Uterus (tissue), 3 donors: ENCODE measurements at regions not wholly inside any gene's neighbourhood (a gene's known extent, or its start where the extent isn't known, plus 50 kb on each side); places are given as distances from the start of the nearest gene placed in this dataset.
A peak's percentile ranks its signal among the peaks of the same experiment; 100 is the strongest.

Experiments used
- DNase-seq, 2 donors: peaks; one replicate each; pipeline ENCODE4 v3.0.0-alpha.2; 2019 to 2020
- H3K27ac ChIP-seq, 2 donors: fragments of 200-600 bp; sonication (generic); 1 replicate in 1 of 2; 2 replicates in 1 of 2; pipeline ENCODE4 v1.5.1; 2016 to 2018
- H3K27me3 ChIP-seq, 2 donors: fragments of 200-600 bp; sonication (generic); one replicate each; pipeline ENCODE4 v1.5.1; 2018 to 2019; ENCODE audit warnings: control low read depth in 1 of 2
- H3K36me3 ChIP-seq, 2 donors: fragments of 200-600 bp; sonication (generic); one replicate each; pipeline ENCODE4 v1.5.1; 2019; ENCODE audit warnings: control low read depth in 1 of 2
- H3K4me1 ChIP-seq, 2 donors: fragments of 200-600 bp; sonication (generic); one replicate each; pipeline ENCODE4 v1.5.1; 2018 to 2019; ENCODE audit warnings: control low read depth in 1 of 2
- H3K4me3 ChIP-seq, 2 donors: fragments of 200-600 bp; sonication (generic); 1 replicate in 1 of 2; 2 replicates in 1 of 2; pipeline ENCODE4 v1.5.1; 2018 to 2019; ENCODE audit warnings: mild to moderate bottlenecking in 1 of 2
- H3K9me3 ChIP-seq, 2 donors: fragments of 200-600 bp; sonication (generic); one replicate each; pipeline ENCODE4 v1.5.1; 2019; ENCODE audit warnings: control low read depth in 1 of 2
- CTCF ChIP-seq, 4 experiments: fragments of 200-600 bp in 2 of 4; fragments of 450-650 bp in 2 of 4; sonication (generic) in 2 of 4; IDR thresholded peaks; one replicate each; pipeline ENCODE4 v1.5.1; 2016 to 2019; ENCODE audit warnings: antibody characterized with exemption in 4 of 4, mild to moderate bottlenecking in 2 of 4, moderate library complexity in 1 of 4
- POLR2A ChIP-seq, 2 donors: fragments of 450-650 bp; IDR thresholded peaks; one replicate each; pipeline ENCODE4 v1.6.1; 2016; ENCODE audit warnings: antibody characterized with exemption in 2 of 2, mild to moderate bottlenecking in 1 of 2, moderate library complexity in 1 of 2
- intact Hi-C: fragments of 100-400 bp; cut with DNase I; formaldehyde crosslinking; loops from one replicate; pipeline ENCODE4 v1.15.1; 2023; ENCODE audit warnings: low total_unique reads
- donor health status: DM: yes; HTN: yes; CAD: no.

- DNase-seq = no peak
- Histone ChIP-seq H3K9me3 (no peaks in the 10 kb centered on the region), H3K36me3 (no peaks in the 10 kb centered on the region), H3K4me1 (no peaks in the 10 kb centered on the region), H3K27ac (no peak overlapping the region), H3K27me3 (no peaks in the 10 kb centered on the region), H3K4me3 (no peak overlapping the region)
- TF ChIP-seq POLR2A (IDR thresholded peaks at IDR 0.05) (no peak), CTCF (IDR thresholded peaks at IDR 0.05) (no peak)
- intact Hi-C loops = no loop called here
These were observed 628.4 kb downstream of the SPRY1 start for GRCh38 chr4:124025000-124025399.

- Histone ChIP-seq H3K4me1 (no peaks in the 10 kb centered on the region), H3K4me3 (no peak overlapping the region), H3K27ac (no peak overlapping the region), H3K9me3 (no peaks in the 10 kb centered on the region), H3K36me3 (no peaks in the 10 kb centered on the region), H3K27me3 (no peaks in the 10 kb centered on the region)
- DNase-seq = no peak
- intact Hi-C loops = no loop called here
- TF ChIP-seq CTCF (IDR thresholded peaks at IDR 0.05) (no peak), POLR2A (IDR thresholded peaks at IDR 0.05) (no peak)
These were observed 628.8 kb downstream of the SPRY1 start for GRCh38 chr4:124025428-124025827.

- no peaks in the 10 kb centered on the region for H3K27me3 ChIP-seq
- TF ChIP-seq CTCF (IDR thresholded peaks at IDR 0.05) = no peak
- no peak for TF ChIP-seq POLR2A (IDR thresholded peaks at IDR 0.05)
- no peaks in the 10 kb centered on the region for H3K36me3 ChIP-seq
- H3K4me3 ChIP-seq = no peak overlapping the region
- intact Hi-C loops = no loop called here
- H3K4me1 ChIP-seq = no peaks in the 10 kb centered on the region
- DNase-seq = no peak
- H3K9me3 ChIP-seq = no peaks in the 10 kb centered on the region
- H3K27ac ChIP-seq = peak overlapping the region; percentile 33 to 36
These were observed 631.6 kb downstream of the SPRY1 start for GRCh38 chr4:124028182-124028581.

- H3K36me3 ChIP-seq = no peaks in the 10 kb centered on the region
- intact Hi-C loops = no loop called here
- H3K27ac ChIP-seq = peak overlapping the region; percentile 38 to 54
- no peak for TF ChIP-seq POLR2A (IDR thresholded peaks at IDR 0.05)
- TF ChIP-seq CTCF (IDR thresholded peaks at IDR 0.05) = no peak
- H3K27me3 ChIP-seq = no peaks in the 10 kb centered on the region
- DNase-seq = peak; percentile 32 to 37
- no peaks in the 10 kb centered on the region for H3K9me3 ChIP-seq
- H3K4me3 ChIP-seq = no peak overlapping the region
- H3K4me1 ChIP-seq = no peaks in the 10 kb centered on the region
These were observed 633.6 kb downstream of the SPRY1 start for GRCh38 chr4:124030147-124030546.

GRCh38 chr4:124032035-124032434, 635.4 kb downstream of the SPRY1 start:
- no peaks in the 10 kb centered on the region for H3K36me3 ChIP-seq
- no peaks in the 10 kb centered on the region for H3K27me3 ChIP-seq
- no peak overlapping the region for H3K27ac ChIP-seq
- TF ChIP-seq CTCF (IDR thresholded peaks at IDR 0.05) = no peak
- no peak for TF ChIP-seq POLR2A (IDR thresholded peaks at IDR 0.05)
- intact Hi-C loops = no loop called here
- H3K4me1 ChIP-seq = peaks cover 0 to under 1% of the 10 kb centered on the region in 2 donors
- no peak overlapping the region for H3K4me3 ChIP-seq
- no peaks in the 10 kb centered on the region for H3K9me3 ChIP-seq
- DNase-seq = no peak
